Transverse colon (tissue), 4 donors: ENCODE measurements at regions not wholly inside any gene's neighbourhood (a gene's known extent, or its start where the extent isn't known, plus 50 kb on each side); places are given as distances from the start of the nearest gene placed in this dataset.

Experiments
- CTCF ChIP-seq, 5 experiments: fragments of 200-600 bp in 3 of 5; fragments of 450-650 bp in 2 of 5; sonication (generic) in 3 of 5; IDR thresholded peaks; 1 replicate in 2 of 5; 2 replicates in 3 of 5; pipeline ENCODE4 v1.5.1; 2016 to 2017; ENCODE audit warnings: antibody characterized with exemption in 5 of 5, inconsistent platforms in 3 of 5, mild to moderate bottlenecking in 2 of 5, moderate library complexity in 1 of 5
- POLR2A ChIP-seq: fragments of 450-650 bp; IDR thresholded peaks from one replicate; pipeline ENCODE4 v1.6.1; 2016; ENCODE audit warnings: antibody characterized with exemption, mild to moderate bottlenecking, moderate library complexity
- POLR2AphosphoS5 ChIP-seq, 3 donors: sonication (generic); formaldehyde crosslinking; IDR thresholded peaks; one replicate each; pipeline ENCODE4 v1.6.1; 2016; ENCODE audit warnings: antibody characterized with exemption in 3 of 3

- TF ChIP-seq CTCF (IDR thresholded peaks at IDR 0.05) (no peak), POLR2A (no peak), POLR2AphosphoS5 (IDR thresholded peaks at IDR 0.05) (no peak)
Measured at GRCh38 chr2:166643980-166644379, 149.9 kb upstream of the SCN7A start.
